ENCODE measurements at regions not wholly inside any gene's neighbourhood (a gene's known extent, or its start where the extent isn't known, plus 50 kb on each side); places are given as distances from the start of the nearest gene placed in this dataset.
"Not testable (repeated sequence)": the region's sequence is repeated elsewhere in the genome, so short reads cannot be mapped to it uniquely, and the experiment has no call there.

DNA sequence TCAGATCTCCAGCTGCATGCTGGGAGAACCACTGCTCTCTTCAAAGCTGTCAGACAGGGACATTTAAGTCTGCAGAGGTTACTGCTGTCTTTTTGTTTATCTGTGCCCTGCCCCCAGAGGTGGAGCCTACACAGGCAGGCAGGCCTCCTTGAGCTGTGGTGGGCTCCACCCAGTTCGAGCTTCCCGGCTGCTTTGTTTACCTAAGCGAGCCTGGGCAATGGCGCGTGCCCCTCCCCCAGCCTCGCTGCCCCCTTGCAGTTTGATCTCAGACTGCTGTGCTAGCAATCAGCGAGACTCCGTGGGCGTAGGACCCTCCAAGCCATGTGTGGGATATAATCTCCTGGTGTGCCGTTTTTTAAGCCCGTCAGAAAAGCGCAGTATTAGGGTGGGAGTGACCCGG, 117.7 kb downstream of the TMEM182 start:
- TF ChIP-seq, protein P1, sequence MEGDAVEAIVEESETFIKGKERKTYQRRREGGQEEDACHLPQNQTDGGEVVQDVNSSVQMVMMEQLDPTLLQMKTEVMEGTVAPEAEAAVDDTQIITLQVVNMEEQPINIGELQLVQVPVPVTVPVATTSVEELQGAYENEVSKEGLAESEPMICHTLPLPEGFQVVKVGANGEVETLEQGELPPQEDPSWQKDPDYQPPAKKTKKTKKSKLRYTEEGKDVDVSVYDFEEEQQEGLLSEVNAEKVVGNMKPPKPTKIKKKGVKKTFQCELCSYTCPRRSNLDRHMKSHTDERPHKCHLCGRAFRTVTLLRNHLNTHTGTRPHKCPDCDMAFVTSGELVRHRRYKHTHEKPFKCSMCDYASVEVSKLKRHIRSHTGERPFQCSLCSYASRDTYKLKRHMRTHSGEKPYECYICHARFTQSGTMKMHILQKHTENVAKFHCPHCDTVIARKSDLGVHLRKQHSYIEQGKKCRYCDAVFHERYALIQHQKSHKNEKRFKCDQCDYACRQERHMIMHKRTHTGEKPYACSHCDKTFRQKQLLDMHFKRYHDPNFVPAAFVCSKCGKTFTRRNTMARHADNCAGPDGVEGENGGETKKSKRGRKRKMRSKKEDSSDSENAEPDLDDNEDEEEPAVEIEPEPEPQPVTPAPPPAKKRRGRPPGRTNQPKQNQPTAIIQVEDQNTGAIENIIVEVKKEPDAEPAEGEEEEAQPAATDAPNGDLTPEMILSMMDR (IDR thresholded peaks at IDR 0.05; ENCODE audit: poor library complexity, severe bottlenecking), result not testable (repeated sequence)
- not testable (repeated sequence) for TF ChIP-seq POLR2AphosphoS5 (IDR thresholded peaks at IDR 0.05); EP300 (conservative IDR thresholded peaks at IDR 0.05; ENCODE audit: poor library complexity, severe bottlenecking)

Data from neural cell (in vitro differentiated cells).